Medulla oblongata (tissue), 1 donor: ENCODE measurements at regions not wholly inside any gene's neighbourhood (a gene's known extent, or its start where the extent isn't known, plus 50 kb on each side); places are given as distances from the start of the nearest gene placed in this dataset.

Experiments used
- DNase-seq: peaks from one replicate; pipeline ENCODE4 v3.0.0-alpha.2; 2015; ENCODE audit errors: extremely low spot score

DNA sequence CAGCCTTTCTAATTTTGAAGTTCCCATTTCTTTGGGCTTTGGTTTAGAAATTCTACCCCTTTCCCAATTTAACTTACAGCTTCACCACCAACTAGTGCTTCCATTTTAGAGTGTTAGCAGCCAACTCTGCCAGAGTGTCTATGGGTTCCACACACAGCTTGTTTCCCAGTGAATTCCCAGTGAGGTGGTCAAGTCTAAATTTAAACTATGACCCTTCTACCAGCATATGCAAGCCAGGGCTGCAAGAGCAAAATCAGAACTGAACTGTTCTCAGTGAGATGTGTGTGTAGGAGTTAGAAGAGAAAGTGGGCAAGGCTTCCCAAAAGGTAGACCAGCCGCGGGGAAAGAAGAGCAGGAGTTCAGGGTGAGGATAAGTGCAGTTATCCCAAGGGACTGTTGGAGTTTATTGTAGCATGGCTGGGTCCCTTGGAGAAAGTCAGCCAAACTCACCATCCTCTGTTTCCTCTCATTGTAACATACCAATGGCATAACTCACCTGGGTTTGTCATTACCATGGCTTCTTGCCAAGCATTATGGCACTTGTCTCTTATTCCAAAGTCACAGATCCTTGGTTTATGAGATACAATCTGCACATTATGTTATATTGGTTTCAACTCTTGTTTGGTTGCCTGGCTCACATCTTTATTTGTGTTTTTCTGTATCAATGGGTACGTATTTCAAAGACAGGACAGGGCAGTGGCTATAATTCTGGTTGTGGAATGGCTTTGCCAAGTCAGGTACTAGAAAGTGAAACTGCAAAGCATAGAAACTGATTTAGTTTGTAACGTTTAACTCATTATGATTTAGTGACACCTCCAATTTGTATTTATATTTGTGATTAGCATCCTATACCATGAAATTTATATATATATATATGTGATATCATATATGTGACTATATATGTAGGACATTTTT is 130.2 kb upstream of the UMPS start:
- no peak for DNase-seq

DNA sequence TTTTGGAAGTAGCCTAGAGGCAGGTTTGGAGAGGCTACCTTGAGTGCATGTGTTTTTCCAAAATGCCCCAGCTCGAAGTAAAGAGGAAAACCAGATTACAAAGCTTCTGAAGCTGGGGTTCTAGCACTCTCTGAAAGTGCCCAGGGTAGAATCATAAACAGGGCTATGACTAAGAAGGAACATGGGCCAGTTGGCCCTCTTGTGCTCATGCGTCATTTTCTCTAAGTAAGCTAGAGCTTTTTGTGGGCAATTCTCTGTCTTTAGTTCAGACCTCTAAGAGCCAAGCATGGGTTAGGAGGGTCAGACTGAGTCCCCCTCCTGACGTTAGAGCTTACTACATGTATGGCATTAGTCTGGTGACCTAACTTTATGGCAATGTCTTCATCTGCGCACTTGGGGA is 129.5 kb upstream of the UMPS start:
- DNase-seq, result peak; percentile 37

DNA sequence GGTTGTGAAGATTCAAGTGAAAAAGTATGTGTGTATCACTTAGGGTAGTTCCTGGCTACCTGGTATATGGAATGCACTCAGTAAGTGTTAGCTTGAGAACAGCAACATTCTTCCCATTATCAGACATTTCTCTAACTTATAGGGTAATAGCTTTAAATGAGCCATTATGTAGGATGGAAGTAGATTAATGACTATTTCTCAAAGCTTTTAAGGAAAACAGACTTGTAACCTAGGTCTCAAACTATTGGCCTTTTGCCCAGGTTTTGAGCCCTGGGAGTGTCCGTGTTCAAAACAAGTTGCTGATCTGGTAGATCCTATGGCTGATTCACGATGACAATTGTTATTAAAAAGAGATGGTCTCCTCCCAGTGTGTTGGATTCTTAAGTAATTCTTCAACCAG is 129.1 kb upstream of the UMPS start:
- DNase-seq, result no peak

DNA sequence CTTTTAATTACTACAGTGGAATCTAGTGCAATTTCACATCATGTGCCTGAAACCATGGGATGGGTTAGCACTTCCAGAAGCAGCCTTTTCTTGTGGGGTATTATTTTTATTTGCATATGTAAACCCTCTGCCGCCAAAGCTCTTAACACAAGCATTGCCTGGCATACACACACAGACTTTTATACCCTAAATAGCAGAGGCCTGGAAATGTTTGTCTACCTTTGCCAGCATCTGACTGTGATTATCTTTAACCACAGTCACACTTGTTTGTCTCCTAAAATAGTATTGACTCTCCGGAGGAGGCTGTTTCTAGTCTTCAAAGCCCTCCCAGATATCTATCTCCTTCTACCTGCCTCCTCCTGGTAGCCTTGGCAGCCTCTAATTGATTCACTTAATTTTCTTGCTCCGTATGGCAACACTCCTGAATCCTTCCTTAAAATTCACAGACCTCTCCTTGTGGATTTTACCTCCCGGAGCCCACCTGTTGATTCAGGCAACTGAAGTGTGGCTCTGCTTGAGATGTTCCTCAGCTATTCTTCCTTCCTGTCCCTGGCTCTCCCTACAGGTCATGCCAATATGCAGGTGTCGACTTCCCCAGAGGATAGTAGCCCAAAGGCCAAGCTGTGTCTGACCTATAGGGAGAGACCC is 127.1 kb upstream of the UMPS start:
- DNase-seq, result no peak

DNA sequence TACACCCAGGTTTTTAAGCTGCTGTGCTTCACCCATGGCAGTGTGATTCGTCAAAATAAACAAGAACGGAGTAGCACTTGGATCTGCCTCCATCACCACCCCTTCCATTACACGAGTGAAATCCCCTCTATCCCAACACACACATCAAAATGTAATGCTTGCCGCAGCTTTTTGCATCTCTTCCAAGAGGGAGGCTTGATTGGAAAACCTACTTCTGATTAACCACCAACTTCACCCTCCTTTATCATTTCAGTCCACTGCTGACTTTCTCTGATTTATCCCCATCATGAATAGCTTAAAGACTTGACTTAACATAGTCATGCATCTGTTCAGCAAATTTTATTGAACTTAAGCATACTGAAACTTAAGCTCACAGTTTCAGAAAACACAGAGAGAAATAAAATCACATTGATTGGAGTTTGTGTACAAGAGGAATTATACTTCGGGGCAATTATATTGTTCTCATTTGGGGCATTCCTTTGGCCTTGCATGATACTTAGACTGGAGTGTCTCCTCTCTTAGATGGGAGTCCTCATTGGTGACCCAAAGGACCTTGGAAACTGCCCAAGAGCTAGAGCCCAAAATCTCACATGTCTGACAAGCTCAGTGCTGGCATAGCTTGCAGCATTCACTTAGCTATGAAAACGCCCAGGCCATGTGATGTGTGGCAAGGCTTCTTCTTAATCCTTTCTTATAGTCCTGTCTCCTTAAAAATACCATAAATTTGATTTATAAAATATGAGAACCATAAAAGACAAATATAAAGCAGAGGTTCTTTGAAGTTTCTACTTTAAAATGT is 124.3 kb upstream of the UMPS start:
- DNase-seq, result peak; percentile 32

DNA sequence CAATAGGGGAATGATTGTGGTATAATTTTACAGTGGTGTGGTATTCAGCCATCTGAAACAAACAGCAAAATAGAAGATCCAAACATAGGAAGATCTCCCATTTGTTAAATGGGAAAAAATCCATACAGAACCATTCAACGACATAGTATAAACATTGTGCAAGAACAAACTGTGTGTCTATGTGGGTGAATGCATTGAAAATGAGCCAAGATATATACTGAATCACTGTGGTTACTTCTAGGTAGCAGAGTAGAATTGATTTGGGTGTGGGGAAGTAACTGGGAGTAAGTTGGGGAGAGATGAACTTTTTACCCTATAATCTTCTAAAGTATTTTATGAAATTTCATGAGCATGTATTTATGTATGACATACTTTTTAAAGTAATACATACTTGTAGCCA is 123.1 kb upstream of the UMPS start:
- no peak for DNase-seq

DNA sequence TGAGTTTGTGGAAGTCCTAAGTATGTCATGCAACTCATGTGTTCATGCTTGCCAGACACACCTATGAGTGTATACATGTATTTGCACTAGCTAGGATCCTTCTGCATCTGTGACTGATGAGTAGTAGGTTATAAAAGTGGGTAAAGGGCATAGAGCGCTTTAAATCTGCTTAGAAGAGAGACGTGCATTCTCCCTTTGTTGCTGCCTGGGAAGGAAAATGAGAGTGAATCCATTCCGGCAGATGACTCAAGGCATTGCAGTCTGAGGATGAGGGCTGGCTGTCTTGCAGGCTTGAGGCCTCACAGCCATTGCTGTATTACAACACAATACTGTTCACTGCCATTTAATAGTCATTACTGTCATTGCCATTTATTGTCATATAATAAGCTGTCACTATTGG is 120.8 kb upstream of the UMPS start:
- DNase-seq, result no peak

DNA sequence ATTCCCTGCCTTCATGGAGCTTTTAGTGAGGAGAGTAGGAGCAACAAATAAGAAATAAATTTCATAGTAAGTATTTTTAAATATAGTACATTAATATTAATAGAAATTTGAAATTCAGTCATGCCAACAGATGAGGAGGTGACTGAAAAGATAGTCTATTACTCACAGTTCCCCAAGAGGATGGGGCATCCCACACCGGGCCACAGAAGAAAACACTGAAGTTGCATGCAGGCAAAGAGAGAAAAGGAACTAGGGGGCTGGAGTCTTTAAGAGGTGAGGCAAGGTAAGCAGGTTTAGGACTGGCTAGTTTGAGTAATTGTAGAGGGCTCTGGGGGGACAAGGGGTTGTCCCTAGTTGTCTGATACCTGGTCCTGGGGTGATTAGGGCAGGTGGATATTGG is 120.1 kb upstream of the UMPS start:
- DNase-seq, result no peak

DNA sequence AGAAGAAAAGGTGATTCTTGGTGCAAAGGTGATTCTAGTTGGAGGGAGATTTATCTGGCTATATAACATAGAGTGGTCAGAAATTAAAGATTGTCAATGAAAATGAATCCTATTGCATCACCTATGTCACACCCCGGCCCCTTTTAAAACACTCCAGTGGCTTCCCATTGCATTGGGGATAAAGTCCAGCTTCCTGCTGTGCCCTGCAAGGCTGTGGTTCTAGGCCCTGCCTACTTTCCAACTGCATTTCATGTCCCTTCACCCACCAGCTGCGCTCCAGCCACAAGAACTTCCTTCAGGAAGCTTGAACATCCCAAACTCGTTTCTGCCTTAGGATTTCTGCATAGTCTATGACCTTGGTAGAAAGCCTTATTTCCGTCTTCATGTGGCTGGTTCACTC is 118.7 kb upstream of the UMPS start:
- DNase-seq, result no peak

DNA sequence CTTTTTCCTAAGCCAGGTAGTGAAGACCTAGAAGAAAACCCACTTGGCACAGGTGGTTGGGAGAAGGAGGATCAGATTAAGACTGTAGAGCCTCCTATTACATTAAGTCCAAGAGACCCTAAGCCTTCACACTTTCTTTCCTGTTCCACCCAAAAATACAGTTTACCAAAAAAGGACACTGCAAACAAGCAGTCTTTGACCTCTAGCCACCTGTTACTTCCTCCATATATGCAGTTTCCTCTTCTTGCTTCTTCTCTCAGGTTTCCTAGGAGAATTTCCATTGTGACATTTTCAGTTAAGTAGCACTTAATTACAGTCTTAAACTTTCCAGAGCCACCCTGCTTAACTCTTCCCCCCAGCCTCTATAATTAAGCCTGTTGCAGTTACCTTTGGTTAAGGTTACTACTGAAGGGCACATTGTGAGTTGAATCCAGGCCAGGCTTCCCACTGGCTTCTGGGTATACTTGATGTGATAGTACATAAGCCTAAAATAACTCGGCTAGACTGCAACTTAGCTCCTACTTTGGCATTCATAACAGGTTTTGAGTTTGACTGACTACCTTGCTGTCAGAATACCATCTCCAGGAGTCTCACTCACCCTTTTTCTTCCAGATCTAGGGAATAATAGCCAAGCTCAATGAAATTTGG is 114.2 kb upstream of the UMPS start:
- DNase-seq, result no peak

DNA sequence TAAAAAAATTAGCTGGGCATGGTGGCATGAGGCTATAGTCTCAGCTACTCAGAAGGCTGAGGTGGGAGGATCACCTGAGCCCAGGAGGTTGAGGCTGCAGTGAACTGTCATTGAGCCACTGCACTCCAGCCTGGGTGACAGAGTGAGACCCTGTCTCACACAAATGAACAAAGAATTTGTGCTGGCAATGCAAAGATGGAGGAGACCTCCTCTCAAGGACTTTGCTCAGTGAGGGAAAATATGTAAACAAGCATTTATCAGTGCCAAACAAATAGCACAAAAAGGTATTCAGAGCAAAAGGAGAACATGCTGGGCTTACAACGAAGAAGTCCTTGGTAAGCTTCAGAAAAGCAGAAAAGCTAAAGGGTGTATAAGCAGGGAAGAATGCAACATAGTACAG is 113.1 kb upstream of the UMPS start:
- no peak for DNase-seq

DNA sequence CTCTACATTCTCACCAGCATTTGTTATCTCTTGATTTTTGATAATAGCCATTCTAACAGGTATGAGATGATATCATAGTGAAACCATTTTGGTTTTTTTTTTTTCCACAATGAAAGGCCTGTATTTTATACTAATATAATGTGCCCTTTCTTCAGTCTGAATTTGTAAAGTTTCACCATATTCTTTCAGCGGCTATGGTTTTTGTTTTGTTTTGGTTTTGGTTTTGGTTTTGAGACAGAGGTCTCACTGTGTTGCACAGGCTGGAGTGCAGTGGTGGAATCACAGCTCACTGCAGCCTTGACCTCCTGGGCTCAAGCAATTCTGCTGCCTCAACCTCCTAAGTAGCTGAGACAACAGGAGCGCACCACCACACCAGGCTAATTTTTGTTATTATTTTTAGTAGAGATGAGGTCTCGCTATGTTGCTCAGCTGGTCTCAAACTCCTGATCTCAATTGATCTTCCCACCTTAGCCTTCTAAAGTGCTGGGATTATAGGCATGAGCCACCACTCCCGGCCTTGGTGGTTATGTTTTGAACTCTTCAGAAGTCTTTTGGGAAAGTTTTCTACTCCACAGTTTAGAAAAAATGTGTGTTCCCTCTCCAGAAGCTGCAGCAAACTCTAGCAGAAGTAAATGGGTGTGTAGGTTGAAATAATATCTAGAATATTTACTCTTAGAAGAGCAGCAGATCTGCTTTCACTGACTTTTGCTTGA is 110.2 kb upstream of the UMPS start:
- DNase-seq, result no peak

DNA sequence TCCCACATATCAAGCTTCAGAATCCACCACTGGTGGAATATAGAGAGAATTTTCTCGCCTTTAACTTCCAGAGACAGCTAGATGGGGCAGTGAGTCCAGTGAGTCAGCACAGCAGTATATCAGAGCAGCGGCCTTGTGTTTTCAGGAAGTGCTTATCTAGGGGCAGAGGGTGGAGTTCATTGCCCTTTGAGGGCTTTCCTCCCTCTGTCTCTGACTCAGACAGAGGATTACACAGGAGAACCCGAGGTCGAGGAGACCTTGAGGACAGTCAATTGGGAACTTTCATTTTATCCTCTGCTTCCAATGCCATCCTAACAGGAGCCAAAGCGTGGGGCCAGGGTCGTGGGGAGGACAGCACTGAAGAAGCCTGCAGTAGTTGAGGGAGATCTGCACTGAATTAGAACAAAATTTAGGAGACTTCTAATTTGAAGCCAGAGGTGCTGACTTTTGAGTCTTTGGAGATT is 109.6 kb upstream of the UMPS start:
- DNase-seq, result no peak

DNA sequence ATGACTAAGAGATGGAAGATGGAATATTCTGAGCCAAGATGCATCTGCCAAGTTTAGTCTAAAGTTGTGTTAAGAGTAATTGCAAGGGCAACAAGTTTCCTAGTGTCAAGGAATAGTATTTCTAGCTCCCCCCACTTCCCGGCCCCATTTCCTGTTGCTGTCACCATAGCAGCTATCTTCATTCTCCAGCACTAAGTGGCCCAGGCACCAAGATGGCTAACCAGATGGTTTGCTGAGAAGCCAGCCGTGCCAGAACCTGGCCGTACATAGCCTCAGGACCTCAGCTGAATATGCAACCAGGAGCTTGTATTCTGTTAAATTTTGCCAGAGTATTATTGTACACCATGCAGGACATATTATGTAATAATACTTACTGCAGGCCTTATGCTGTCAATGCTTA is 108.8 kb upstream of the UMPS start:
- no peak for DNase-seq

DNA sequence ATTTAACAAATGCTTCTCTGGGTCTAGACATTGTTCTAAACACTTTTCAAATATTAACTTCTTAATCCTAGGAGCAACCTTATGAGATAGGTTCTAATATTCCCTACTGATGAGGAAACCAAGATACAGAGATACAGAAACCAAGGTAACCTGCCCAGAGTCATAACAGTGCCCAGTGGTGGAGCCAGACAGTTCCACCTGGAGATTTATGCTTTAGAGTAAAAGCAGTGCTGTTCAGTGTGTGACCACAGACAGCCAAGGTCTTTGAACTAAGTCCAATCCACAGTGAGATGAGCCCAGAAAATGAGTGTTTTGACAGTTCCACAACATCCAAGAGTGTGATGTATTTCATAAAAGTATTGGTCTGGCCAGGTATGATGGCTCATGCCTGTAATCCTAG is 105.2 kb upstream of the UMPS start:
- DNase-seq, result no peak

DNA sequence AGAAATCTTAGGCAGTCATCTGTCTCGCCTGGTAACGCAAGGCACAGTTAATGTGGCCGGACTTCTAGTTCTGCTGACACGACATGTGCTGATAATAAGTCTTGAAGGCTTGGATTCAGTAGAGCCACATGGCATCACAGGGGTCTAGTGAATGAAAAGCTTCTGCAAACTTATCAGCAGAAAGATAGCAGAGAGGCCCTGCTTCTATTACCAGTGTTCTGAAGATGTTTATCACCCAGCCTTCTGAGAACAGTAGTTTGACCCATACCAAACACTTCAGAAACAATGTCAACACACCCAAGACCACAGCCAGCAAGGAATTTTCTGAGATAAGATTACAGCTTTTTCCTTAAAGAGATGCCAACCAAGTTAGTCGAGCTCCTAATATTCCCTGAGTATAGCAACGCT is 102.7 kb upstream of the UMPS start:
- DNase-seq, result no peak

DNA sequence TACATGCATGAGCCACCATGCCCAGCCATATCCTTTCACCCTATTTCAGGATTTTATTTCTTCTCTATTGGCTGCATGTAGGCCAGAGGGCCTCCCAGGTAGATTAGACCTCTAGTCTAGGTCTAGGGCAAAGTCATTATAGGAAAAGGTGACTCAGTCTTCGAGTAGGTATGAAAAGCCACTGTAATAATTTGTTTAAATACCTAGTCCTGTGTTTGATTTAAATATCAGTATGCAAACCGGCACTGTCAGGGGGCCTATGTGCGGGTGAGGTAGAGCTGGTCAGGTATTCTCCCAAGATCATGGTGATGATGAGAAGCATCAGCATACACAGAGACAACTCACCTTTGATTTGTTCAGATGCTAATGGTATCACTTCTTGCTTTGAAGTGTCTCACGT is 101.4 kb upstream of the UMPS start:
- DNase-seq, result no peak

DNA sequence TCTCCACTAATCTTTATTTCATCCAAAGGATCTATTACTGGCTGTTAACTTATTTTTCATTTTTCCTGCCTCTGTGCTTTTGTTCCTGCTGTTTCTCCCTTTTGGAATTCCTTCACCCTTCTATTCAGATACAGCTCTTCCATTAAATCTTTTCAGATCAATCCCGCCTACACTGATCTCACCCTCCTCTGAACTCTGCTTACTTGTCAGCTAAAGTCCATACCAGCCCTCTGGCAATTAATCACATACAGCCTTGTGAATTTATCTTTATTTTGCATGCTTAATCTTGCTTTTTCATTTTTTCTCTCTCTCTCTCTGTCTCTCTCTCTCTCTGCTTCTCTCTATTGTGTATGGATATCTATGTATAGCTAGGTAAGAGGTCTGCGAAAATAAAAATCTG is 100.8 kb upstream of the UMPS start:
- no peak for DNase-seq

DNA sequence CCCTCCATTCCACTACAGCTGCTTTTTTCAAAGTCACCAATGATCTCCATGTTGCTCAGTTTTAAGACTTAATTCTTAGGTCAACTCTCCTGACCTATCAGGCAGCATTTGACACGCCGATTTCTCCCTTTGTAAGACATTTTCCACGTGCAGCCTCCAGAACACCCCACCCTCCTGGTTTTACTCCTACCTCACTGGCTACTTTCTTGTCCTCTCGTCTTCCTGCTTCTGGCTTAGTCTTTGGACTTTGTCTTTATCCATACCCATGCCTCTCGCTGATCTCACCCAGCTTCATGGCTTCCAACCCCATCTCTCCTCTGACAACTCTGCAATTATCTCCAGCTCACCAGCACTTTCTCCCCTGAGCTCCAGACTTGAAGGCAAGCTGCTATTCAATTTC is 99.3 kb upstream of the UMPS start:
- no peak for DNase-seq

DNA sequence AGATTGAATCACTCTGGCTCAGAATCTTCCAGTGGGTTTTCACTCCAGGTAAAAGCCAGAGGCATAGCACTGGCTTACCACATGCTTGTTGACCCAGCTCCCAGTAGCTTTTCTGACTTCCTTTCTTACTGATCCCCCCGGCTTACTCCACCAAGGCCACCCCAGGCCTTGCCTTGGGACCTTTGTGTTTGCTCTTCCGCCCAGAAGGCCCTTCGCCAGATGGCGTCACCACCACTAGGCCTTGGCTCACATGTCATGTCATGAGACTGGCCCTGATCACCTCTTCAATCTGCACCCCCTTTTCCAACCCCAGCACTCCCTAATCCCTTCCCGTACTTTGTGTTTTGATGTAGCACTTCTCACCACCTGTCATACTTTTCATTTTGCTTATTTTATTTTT is 98.5 kb upstream of the UMPS start:
- DNase-seq, result no peak

DNA sequence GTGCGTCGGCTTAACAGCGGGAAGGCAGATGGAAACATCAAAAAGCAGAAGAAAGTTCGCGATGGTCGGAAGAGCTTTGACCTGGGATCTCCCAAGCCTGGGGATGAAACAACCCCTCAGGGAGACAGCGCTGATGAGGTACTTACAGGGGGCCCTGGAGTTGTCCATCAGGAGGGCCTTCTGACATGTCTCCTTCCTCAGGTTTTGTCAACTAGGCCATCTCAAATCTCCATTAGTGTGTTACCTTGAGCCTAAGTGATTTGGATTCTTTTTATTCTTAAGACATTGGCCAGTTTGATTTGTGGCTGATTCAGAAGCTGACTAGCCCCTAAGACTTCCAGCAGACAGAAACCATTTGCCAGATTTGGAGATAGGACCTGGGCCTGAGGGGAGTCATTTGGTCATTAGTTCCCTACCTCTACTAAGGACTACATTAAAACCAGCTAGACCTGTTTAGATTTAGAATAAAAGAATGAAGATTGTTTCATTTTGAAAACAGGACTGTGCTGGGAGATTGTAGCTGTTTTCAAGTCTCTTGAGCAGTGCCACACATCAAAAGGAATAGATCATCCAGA is 97.6 kb upstream of the UMPS start:
- DNase-seq, result no peak
